T1000 (cell line): ENCODE measurements at regions not wholly inside any gene's neighbourhood (a gene's known extent, or its start where the extent isn't known, plus 50 kb on each side); places are given as distances from the start of the nearest gene placed in this dataset.

ENCODE experiments used
- DNase-seq: peaks from one replicate; lab custom pipeline; 2025; ENCODE audit warnings: mixed read lengths; lab: John Stamatoyannopoulos, UW

DNA sequence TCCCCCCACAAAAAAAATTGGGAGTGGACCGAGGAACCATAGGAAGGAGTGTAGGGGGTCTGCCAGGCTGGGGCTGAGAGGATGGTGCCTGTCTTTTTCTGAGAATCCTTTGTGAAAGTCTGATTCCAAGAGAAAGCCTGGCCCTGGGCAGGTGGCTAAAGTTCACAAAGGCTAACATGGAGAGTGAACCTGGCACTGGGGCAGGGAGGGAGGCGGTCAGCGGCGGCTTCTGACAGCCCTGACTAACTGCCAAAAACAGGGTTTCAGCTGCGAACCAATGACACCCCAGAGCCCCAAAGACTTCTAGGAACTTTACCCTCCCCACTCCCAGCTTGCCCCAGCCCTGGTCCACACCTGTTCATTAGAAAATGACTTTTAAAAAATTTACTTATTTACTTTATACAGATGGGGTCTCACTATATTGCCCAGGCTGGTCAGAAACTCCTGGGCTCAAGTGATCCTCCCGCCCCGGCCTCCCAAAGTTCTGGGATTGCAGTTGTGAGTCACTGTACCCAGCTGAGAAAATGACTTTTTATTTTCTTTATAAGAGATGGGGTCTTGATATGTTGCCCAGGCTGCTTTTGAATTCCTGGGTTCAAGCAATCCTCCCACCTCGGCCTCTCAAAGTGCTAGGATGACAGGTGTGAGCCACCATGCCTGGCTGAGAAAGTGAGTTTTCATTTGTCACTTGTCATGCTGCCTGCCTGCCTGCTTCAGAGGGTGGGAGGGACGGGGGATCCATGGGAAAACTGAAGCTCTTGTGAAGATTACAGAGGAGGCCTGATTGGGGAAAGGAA lies 61.0 kb upstream of the DUSP5 start:
- no peak for DNase-seq

- no peak for DNase-seq
These were observed 60.4 kb upstream of the DUSP5 start for GRCh38 chr10:110437351-110437605.

DNA sequence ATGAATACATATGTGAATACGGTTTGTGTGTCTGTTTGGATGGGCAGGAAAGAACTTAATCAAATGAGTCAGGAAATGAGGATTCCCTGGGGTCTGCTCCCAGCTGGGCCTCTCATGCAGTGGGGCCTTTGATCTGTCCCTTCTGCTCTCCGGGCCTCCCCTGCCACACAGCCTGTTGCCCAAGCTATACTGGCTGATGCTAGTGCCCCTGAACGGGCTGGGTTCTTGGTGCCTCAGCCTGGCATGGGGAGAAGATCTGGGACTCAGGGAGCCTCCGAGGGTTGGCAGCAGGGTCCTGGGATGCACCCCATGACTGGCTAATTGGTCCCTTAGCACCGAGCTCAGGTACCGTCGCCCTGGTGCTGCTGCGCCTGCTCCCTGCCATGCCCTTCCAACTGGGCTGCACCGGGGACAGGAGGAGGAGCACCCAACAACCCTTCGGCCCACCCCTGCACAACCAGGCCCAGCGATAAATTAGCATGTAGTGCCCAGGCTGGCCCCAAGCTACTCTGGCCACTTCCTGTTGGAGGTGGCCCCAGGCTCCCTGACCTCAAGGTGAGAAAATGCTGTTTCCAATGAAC lies 59.9 kb upstream of the DUSP5 start:
- no peak for DNase-seq

- no peak for DNase-seq
These were observed 55.0 kb upstream of the DUSP5 start for GRCh38 chr10:110442746-110443145.

DNA sequence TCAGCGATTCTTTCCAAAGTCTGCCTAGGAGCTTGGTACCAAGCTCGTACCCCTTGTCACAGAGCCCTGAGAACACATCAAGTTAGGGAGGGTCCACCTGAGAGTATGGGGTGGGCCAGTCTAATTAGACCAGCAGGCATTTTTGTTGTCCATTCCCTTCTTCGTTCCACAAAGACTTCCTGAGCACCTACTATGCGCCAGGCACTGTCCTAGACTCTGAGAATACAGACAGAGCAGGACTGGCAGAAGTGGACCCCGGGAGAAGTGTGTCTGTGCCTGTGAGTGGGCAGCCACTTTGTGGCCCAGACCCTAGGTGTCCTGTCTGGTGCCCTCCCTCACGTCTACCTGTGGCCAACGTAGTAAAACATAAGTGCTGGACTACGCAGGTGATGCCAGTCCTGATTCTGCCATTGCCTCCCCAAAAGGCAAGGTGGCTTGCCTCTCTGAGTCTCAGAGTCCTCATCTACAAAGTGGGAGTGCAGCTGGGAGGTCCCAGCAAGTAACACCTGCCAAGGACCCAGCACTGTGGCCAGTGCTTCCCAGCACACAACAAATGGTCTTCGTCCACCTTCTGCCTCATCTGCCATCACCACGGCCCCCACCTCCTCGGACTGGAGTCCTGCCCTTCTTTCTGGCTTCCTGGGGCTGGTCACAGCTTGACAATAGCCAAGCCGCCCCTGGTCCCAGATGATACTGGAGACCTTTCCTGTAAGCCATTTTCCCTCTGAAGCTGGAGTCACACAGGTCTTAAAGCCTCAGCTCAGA lies 54.3 kb upstream of the DUSP5 start:
- DNase-seq: no peak

DNA sequence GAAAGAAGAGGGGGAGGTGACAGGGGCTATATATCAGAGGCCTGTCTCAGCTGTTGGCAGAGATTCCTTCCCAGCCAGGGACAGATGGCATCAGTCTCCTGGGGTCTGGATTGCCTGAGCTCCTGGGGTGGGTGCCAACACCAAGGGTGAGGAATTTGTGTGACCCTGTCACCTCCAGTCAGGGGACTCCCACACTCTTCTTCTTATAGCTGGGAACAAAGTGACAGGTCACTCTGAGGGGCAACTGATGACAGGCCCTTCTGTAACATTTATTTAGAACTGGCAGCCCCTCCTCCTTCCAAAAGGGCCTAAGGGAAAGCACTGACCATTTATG lies 53.7 kb upstream of the DUSP5 start:
- no peak for DNase-seq

DNA sequence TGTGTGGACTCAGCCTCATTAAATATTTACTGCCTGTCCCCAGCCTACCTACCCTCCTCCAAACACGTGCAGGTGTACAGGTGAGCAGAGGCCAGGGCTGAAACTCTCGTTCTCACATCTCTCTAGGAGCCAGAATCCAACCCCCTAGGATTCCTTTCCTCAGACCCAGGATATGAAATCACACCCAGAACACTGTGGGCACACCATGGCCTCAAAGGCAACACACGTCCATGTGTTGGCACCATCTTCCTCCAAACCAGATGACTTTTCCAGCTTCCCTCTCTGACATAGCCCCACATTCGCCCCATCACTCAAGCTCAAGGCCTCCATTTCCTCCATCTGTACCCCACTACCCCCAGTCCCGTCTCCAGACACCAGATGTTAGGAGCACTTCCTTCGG lies 51.8 kb upstream of the DUSP5 start:
- DNase-seq: no peak

DNA sequence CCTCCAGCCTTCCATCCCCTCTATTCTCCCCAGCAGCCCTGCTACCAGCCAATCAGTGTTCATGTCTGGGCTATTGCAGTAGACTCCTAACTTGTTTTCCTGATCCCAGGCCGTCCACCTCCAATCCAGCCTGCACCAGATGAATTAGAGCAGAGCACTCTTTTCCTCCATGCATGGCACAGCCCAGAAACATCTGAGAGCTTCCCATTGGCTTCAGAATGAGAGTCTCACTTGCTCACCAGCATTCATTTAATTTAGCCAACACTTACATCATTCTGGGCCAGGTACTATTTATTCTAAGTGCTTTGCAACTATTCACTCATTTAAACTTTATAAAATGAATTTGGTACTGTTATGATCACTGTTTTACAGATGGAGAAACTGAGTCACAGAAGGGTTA lies 51.4 kb upstream of the DUSP5 start:
- no peak for DNase-seq

DNA sequence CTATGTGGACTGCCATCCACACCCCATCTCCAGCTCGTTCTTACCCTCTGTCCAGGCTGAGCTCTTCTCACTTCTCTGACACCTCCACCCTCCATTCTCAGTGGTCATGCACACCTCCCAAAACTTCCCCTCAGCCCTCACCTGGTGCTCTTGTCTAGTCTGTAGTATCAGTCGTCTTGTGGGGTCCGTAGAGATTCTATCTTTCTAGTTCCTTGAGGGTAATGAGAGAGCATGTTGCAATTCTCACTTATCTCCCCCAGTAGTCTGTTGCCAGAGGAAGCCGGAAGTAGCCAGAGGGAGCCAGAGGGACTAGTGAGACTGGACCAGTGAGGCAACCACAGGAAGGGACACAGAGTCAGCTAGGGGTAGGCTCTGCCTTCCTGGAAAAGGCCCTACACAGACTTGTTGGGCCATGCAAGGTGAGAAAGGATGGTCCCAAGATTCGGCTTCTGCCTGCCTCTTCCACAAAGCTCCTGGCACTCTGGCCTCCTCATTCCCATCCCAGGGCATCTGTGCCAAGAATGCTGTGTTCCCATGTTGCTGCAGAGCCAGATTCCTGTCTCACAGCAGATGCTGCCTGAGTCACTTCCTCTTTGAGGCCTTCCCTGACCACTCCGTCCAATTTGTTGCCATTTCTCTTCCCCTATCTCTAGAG lies 50.6 kb upstream of the DUSP5 start:
- no peak for DNase-seq

DNA sequence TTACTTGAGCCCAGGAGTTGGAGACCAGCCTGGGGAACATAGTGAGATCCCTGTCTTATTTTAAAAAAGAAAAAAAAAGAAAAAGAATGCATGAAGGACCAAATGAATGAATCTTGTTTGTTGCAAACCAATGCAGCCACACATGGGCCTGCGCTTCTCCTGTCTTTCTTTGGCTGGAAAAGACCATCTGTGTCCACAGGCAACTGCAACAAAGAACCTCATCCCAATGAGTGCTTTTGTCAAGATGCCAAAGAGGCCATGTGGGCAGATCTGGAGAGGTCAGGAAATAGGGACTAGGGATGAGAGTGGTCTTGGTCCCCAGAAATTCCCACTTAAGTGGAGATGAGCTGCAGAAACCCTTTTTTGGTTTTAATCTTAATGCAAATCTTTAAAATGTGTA lies 49.8 kb upstream of the DUSP5 start:
- DNase-seq: no peak
